OCI-LY3 (cell line): ENCODE measurements at regions not wholly inside any gene's neighbourhood (a gene's known extent, or its start where the extent isn't known, plus 50 kb on each side); places are given as distances from the start of the nearest gene placed in this dataset.

Experiments used
- EZH2phosphoT487 ChIP-seq: fragments of 200-600 bp; shearing (Covaris generic); IDR thresholded peaks from 2 replicates; pipeline ENCODE4 v1.6.1; 2018; ENCODE audit warnings: antibody characterized with exemption, mixed run types, low read depth
- TF ChIP-seq, protein P1 (sequence below): fragments of 200-600, 300-600 bp; sonication (generic); IDR thresholded peaks from 2 replicates; pipeline ENCODE4 v1.5.1; 2014; ENCODE audit warnings: antibody characterized with exemption, low read length, low read depth

- TF ChIP-seq, protein P1, sequence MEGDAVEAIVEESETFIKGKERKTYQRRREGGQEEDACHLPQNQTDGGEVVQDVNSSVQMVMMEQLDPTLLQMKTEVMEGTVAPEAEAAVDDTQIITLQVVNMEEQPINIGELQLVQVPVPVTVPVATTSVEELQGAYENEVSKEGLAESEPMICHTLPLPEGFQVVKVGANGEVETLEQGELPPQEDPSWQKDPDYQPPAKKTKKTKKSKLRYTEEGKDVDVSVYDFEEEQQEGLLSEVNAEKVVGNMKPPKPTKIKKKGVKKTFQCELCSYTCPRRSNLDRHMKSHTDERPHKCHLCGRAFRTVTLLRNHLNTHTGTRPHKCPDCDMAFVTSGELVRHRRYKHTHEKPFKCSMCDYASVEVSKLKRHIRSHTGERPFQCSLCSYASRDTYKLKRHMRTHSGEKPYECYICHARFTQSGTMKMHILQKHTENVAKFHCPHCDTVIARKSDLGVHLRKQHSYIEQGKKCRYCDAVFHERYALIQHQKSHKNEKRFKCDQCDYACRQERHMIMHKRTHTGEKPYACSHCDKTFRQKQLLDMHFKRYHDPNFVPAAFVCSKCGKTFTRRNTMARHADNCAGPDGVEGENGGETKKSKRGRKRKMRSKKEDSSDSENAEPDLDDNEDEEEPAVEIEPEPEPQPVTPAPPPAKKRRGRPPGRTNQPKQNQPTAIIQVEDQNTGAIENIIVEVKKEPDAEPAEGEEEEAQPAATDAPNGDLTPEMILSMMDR, result no peak
- no peak for TF ChIP-seq EZH2phosphoT487
Measured at GRCh38 chr2:175679728-175680127, 322.3 kb downstream of the LNPK start.
